SK-N-SH treated with all-trans-retinoic acid at 6 μM for 48 hours (cell line): ENCODE measurements at regions not wholly inside any gene's neighbourhood (a gene's known extent, or its start where the extent isn't known, plus 50 kb on each side); places are given as distances from the start of the nearest gene placed in this dataset.

ENCODE experiments used
- ATAC-seq: fragments of 200-7000 bp; cut with Tn5 transposase; 3 replicates; pipeline ENCODE4 v1.9.1; 2020; ENCODE audit warnings: mild to moderate bottlenecking, moderate library complexity
- BACH2 ChIP-seq: fragments of 250-450 bp; sonication (Bioruptor Pico); IDR thresholded peaks from 2 replicates; pipeline ENCODE4 v1.9.0; 2021; ENCODE audit warnings: mild to moderate bottlenecking, borderline replicate concordance
- CSDC2 ChIP-seq: fragments of 250-450 bp; sonication (Bioruptor Pico); IDR thresholded peaks from 2 replicates; pipeline ENCODE4 v1.5.0; 2020; ENCODE audit warnings: mild to moderate bottlenecking, moderate library complexity
- ESRRG ChIP-seq: fragments of 250-450 bp; sonication (Bioruptor Pico); IDR thresholded peaks from 2 replicates; pipeline ENCODE4 v1.6.1; 2021; ENCODE audit warnings: mild to moderate bottlenecking
- GLIS3 ChIP-seq: fragments of 250-450 bp; sonication (Bioruptor Pico); IDR thresholded peaks from 2 replicates; pipeline ENCODE4 v1.5.0; 2020; ENCODE audit warnings: mild to moderate bottlenecking, moderate library complexity
- ISL1 ChIP-seq: fragments of 250-450 bp; sonication (Bioruptor Pico); IDR thresholded peaks from 2 replicates; pipeline ENCODE4 v2.1.2; 2022; ENCODE audit warnings: mild to moderate bottlenecking, moderate library complexity
- OSR1 ChIP-seq: fragments of 250-450 bp; sonication (Bioruptor Pico); IDR thresholded peaks from 2 replicates; pipeline ENCODE4 v1.8.0; 2022; ENCODE audit warnings: moderate library complexity, mild to moderate bottlenecking, inconsistent platforms
- RARB ChIP-seq: fragments of 250-450 bp; sonication (Bioruptor Pico); IDR thresholded peaks from 2 replicates; pipeline ENCODE4 v1.8.0; 2021; ENCODE audit warnings: mild to moderate bottlenecking, moderate library complexity
- SNAI2 ChIP-seq: fragments of 250-450 bp; sonication (Bioruptor Pico); IDR thresholded peaks from 2 replicates; pipeline ENCODE4 v1.5.0; 2020; ENCODE audit warnings: mild to moderate bottlenecking, moderate library complexity
- TCF4 ChIP-seq: fragments of 250-450 bp; sonication (Bioruptor Pico); IDR thresholded peaks from 2 replicates; pipeline ENCODE4 v1.8.0; 2021; ENCODE audit warnings: mild to moderate bottlenecking, moderate library complexity, borderline replicate concordance
- TOX ChIP-seq: fragments of 250-450 bp; sonication (Bioruptor Pico); IDR thresholded peaks from 2 replicates; pipeline ENCODE4 v1.8.0; 2021; ENCODE audit warnings: mild to moderate bottlenecking, moderate library complexity, borderline replicate concordance
- ZFP3 ChIP-seq: fragments of 250-450 bp; sonication (Bioruptor Pico); IDR thresholded peaks from 2 replicates; pipeline ENCODE4 v1.5.0; 2020; ENCODE audit warnings: mild to moderate bottlenecking, moderate library complexity
- ZFP30 ChIP-seq: fragments of 450-650 bp; formaldehyde crosslinking; IDR thresholded peaks from 2 replicates; pipeline ENCODE4 v1.5.0; 2022; ENCODE audit warnings: mild to moderate bottlenecking, moderate library complexity
- ZNF565 ChIP-seq: fragments of 450-650 bp; formaldehyde crosslinking; conservative IDR thresholded peaks from 2 replicates; pipeline ENCODE4 v1.5.0; 2020; ENCODE audit warnings: low read depth, mild to moderate bottlenecking, moderate library complexity
- ZNF70 ChIP-seq: fragments of 450-650 bp; formaldehyde crosslinking; IDR thresholded peaks from 2 replicates; pipeline ENCODE4 v1.5.0; 2020; ENCODE audit warnings: mild to moderate bottlenecking, moderate library complexity
- TF ChIP-seq, protein P1 (sequence below): fragments of 250-450 bp; sonication (Bioruptor Pico); IDR thresholded peaks from 2 replicates; pipeline ENCODE4 v1.5.1; 2021; ENCODE audit warnings: mild to moderate bottlenecking, moderate library complexity
- TF ChIP-seq, protein P2 (sequence below): fragments of 250-450 bp; sonication (Bioruptor Pico); IDR thresholded peaks from 2 replicates; pipeline ENCODE4 v1.5.1; 2020; ENCODE audit warnings: low read depth, mild to moderate bottlenecking, moderate library complexity
- TF ChIP-seq, protein P3 (sequence below): fragments of 250-450 bp; sonication (Bioruptor Pico); IDR thresholded peaks from 2 replicates; pipeline ENCODE4 v1.8.0; 2021; ENCODE audit warnings: low read depth, mild to moderate bottlenecking, moderate library complexity, borderline replicate concordance
- TF ChIP-seq, protein P4 (sequence below): fragments of 250-450 bp; sonication (Bioruptor Pico); IDR thresholded peaks from 2 replicates; pipeline ENCODE4 v1.8.0; 2020; ENCODE audit warnings: mild to moderate bottlenecking, moderate library complexity, borderline replicate concordance
- TF ChIP-seq, protein P5 (sequence below): fragments of 250-450 bp; sonication (Bioruptor Pico); IDR thresholded peaks from 2 replicates; pipeline ENCODE4 v1.5.0; 2020; ENCODE audit warnings: mild to moderate bottlenecking, moderate library complexity

DNA sequence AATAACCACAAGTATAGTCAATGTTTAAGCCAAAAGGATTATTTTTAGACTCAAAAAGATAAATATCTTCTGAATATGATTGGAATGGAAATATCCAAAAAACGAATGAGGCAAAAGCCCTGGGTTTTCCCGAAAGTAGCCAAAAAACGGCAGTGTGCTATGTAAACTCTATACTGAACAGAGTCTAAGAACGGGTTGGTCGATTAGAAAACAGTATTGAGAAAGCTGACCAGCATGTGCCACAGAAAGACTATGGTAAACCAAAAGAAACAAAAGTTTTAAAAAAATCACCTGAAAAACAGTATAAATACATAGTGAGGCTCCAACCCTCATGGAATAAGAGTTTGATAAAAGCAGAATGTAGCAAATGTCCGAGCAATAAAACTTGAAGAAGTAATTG is 92.0 kb upstream of the DLGAP1 start:
- TF ChIP-seq ESRRG (CRISPR knock-in tag) (no peak), ZFP3 (CRISPR knock-in tag) (no peak), RARB (CRISPR knock-in tag) (no peak), GLIS3 (no peak), CSDC2 (CRISPR knock-in tag) (no peak)
- TF ChIP-seq, protein P1, sequence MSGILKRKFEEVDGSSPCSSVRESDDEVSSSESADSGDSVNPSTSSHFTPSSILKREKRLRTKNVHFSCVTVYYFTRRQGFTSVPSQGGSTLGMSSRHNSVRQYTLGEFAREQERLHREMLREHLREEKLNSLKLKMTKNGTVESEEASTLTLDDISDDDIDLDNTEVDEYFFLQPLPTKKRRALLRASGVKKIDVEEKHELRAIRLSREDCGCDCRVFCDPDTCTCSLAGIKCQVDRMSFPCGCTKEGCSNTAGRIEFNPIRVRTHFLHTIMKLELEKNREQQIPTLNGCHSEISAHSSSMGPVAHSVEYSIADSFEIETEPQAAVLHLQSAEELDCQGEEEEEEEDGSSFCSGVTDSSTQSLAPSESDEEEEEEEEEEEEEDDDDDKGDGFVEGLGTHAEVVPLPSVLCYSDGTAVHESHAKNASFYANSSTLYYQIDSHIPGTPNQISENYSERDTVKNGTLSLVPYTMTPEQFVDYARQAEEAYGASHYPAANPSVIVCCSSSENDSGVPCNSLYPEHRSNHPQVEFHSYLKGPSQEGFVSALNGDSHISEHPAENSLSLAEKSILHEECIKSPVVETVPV = no peak
- no peak for ATAC-seq

DNA sequence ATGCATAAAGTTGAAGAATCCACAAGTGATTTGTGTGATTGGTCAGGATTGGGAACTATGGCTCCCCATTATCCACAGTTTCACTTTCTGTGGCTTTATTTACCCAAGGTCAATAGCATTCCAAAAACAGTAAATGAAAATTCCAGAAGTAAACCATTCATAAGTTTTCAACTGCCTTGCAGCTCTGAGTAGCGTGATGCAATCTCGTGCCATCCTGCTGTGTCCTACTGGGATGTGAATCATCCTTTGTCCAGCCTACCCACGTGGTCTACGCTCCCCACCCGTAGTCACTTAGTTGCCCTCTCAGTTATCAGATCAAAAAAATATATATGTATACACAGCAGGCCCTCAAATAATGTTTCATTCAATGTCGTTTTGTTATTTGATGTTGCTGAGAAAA is 89.0 kb upstream of the DLGAP1 start:
- no peak for TF ChIP-seq TOX (CRISPR knock-in tag)
- TF ChIP-seq, all 23 proteins: peak for 0
- no peak for ATAC-seq

DNA sequence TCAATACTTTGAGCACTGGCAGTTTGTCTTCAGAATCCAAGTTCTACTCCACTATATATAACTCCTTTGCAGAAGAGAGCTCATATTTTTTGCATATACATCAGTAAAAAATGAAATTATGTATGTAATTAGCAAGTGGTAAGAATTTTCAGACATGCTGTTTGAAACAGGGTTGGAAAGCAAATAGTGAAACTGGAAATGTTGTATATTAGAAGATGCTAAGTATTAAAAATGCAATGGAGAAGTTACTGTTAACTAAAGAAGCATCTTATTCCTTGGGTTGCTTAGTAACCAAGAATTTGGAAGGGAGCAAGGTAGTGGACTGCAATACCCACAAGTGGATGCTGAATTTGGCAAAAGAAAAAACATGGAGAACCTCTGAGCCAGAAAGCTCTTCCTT is 88.6 kb upstream of the DLGAP1 start:
- no peak for ATAC-seq
- TF ChIP-seq TCF4 (CRISPR knock-in tag) (no peak), ZFP30 (no peak), OSR1 (no peak), ZFP3 (CRISPR knock-in tag) (no peak), TOX (CRISPR knock-in tag) (no peak), CSDC2 (CRISPR knock-in tag) (no peak)
- TF ChIP-seq, protein P2, sequence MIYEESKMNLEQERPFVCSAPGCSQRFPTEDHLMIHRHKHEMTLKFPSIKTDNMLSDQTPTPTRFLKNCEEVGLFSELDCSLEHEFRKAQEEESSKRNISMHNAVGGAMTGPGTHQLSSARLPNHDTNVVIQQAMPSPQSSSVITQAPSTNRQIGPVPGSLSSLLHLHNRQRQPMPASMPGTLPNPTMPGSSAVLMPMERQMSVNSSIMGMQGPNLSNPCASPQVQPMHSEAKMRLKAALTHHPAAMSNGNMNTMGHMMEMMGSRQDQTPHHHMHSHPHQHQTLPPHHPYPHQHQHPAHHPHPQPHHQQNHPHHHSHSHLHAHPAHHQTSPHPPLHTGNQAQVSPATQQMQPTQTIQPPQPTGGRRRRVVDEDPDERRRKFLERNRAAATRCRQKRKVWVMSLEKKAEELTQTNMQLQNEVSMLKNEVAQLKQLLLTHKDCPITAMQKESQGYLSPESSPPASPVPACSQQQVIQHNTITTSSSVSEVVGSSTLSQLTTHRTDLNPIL = no peak
- TF ChIP-seq, protein P3, sequence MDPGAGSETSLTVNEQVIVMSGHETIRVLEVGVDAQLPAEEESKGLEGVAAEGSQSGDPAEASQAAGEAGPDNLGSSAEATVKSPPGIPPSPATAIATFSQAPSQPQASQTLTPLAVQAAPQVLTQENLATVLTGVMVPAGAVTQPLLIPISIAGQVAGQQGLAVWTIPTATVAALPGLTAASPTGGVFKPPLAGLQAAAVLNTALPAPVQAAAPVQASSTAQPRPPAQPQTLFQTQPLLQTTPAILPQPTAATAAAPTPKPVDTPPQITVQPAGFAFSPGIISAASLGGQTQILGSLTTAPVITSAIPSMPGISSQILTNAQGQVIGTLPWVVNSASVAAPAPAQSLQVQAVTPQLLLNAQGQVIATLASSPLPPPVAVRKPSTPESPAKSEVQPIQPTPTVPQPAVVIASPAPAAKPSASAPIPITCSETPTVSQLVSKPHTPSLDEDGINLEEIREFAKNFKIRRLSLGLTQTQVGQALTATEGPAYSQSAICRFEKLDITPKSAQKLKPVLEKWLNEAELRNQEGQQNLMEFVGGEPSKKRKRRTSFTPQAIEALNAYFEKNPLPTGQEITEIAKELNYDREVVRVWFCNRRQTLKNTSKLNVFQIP (CRISPR knock-in tag) = no peak
- TF ChIP-seq, protein P4, sequence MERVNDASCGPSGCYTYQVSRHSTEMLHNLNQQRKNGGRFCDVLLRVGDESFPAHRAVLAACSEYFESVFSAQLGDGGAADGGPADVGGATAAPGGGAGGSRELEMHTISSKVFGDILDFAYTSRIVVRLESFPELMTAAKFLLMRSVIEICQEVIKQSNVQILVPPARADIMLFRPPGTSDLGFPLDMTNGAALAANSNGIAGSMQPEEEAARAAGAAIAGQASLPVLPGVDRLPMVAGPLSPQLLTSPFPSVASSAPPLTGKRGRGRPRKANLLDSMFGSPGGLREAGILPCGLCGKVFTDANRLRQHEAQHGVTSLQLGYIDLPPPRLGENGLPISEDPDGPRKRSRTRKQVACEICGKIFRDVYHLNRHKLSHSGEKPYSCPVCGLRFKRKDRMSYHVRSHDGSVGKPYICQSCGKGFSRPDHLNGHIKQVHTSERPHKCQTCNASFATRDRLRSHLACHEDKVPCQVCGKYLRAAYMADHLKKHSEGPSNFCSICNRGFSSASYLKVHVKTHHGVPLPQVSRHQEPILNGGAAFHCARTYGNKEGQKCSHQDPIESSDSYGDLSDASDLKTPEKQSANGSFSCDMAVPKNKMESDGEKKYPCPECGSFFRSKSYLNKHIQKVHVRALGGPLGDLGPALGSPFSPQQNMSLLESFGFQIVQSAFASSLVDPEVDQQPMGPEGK (CRISPR knock-in tag) = no peak

DNA sequence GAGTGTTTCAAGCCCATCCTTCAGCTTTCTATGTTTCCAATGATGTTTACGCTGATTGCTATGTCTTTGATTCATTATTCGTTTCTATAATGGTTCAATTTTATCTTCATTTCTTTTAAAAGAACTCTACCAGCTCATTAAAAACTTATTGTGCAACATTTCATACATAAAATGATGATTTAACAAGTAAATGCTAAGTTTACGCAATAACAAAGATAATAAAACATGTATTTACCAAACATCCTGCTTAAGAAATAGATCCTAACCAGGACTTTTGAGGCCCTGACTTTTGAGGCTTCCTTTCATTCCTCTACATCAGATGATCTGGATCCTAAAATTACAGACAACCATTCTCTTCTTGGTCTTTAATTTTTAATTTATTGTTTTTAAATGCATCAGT is 86.5 kb upstream of the DLGAP1 start:
- no peak for ATAC-seq

More for the DNA sequence above, 86.5 kb upstream of the DLGAP1 start:
- TF ChIP-seq ZFP30 = no peak
- no peak for TF ChIP-seq ZNF565 (CRISPR knock-in tag)
- TF ChIP-seq OSR1 = no peak
- TF ChIP-seq BACH2 = no peak
- TF ChIP-seq, protein P4 (CRISPR knock-in tag) = no peak
- no peak for TF ChIP-seq ISL1
- no peak for TF ChIP-seq SNAI2 (CRISPR knock-in tag)
- no peak for TF ChIP-seq TCF4 (CRISPR knock-in tag)
- TF ChIP-seq, protein P5, sequence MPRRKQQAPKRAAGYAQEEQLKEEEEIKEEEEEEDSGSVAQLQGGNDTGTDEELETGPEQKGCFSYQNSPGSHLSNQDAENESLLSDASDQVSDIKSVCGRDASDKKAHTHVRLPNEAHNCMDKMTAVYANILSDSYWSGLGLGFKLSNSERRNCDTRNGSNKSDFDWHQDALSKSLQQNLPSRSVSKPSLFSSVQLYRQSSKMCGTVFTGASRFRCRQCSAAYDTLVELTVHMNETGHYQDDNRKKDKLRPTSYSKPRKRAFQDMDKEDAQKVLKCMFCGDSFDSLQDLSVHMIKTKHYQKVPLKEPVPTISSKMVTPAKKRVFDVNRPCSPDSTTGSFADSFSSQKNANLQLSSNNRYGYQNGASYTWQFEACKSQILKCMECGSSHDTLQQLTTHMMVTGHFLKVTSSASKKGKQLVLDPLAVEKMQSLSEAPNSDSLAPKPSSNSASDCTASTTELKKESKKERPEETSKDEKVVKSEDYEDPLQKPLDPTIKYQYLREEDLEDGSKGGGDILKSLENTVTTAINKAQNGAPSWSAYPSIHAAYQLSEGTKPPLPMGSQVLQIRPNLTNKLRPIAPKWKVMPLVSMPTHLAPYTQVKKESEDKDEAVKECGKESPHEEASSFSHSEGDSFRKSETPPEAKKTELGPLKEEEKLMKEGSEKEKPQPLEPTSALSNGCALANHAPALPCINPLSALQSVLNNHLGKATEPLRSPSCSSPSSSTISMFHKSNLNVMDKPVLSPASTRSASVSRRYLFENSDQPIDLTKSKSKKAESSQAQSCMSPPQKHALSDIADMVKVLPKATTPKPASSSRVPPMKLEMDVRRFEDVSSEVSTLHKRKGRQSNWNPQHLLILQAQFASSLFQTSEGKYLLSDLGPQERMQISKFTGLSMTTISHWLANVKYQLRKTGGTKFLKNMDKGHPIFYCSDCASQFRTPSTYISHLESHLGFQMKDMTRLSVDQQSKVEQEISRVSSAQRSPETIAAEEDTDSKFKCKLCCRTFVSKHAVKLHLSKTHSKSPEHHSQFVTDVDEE (CRISPR knock-in tag) = no peak
- no peak for TF ChIP-seq ZNF70 (CRISPR knock-in tag)
- no peak for TF ChIP-seq ZFP3 (CRISPR knock-in tag)
